H1 (cell line): ENCODE measurements at regions not wholly inside any gene's neighbourhood (a gene's known extent, or its start where the extent isn't known, plus 50 kb on each side); places are given as distances from the start of the nearest gene placed in this dataset.

Source experiments
- CTCF ChIA-PET: fragments of 300-600 bp; sonication (Branson Sonifier 250); formaldehyde crosslinking; loops from one replicate; lab custom pipeline; 2021; ENCODE audit not compliant: partially characterized antibody; lab: Charles Lee
- POLR2A ChIA-PET: fragments of 300-600 bp; sonication (Branson Sonifier 250); formaldehyde crosslinking; loops from one replicate; lab custom pipeline; 2021; ENCODE audit warnings: inconsistent platforms; ENCODE audit not compliant: partially characterized antibody; lab: Charles Lee
- DNase-seq, 2 experiments: peaks; one replicate each; pipeline versions ENCODE4 v3.0.0 to v3.0.0-alpha.2; 2010 to 2022; ENCODE audit warnings: low spot score in 2 of 2, low read depth in 1 of 2, mixed read lengths in 1 of 2
- FAIRE-seq: peaks from 2 replicates; lab custom pipeline; 2011; peaks lifted over from hg19 to GRCh38; lab: Jason Lieb, UNC
- H2AFZ ChIP-seq: 2 replicates; pipeline ENCODE4 v1.8.1; 2012; ENCODE audit warnings: low read length, inconsistent platforms
- H2AK5ac ChIP-seq: 2 replicates; pipeline ENCODE4 v1.6.1; 2013; ENCODE audit warnings: low read depth, low read length
- H2BK120ac ChIP-seq: replicated peaks from 2 replicates; pipeline ENCODE3; 2013; ENCODE audit warnings: low read depth, low read length, inconsistent platforms
- H2BK12ac ChIP-seq: 2 replicates; pipeline ENCODE4 v1.6.1; 2013; ENCODE audit warnings: low read depth, low read length
- H2BK15ac ChIP-seq: 2 replicates; pipeline ENCODE4 v1.6.1; 2013; ENCODE audit warnings: low read length
- H2BK20ac ChIP-seq: 2 replicates; pipeline ENCODE4 v1.6.1; 2013; ENCODE audit warnings: low read length
- H2BK5ac ChIP-seq: 2 replicates; pipeline ENCODE4 v1.6.1; 2013; ENCODE audit warnings: low read depth, low read length
- H3K14ac ChIP-seq: 2 replicates; pipeline ENCODE4 v1.6.1; 2013; ENCODE audit warnings: inconsistent platforms; ENCODE audit not compliant: insufficient read length
- H3K18ac ChIP-seq: 2 replicates; pipeline ENCODE4 v1.6.1; 2013; ENCODE audit warnings: low read length; ENCODE audit errors: extremely low read depth
- H3K23ac ChIP-seq: 2 replicates; pipeline ENCODE4 v1.6.1; 2013; ENCODE audit warnings: inconsistent platforms; ENCODE audit not compliant: insufficient read length
- H3K23me2 ChIP-seq: 2 replicates; pipeline ENCODE4 v1.6.1; 2013; ENCODE audit warnings: low read depth, low read length
- H3K27ac ChIP-seq: 2 replicates; pipeline ENCODE4 v1.6.1; 2011; ENCODE audit warnings: low read depth, low read length, inconsistent platforms
- H3K27me3 ChIP-seq, 4 experiments: replicated peaks in 1 of 4; 1 replicate in 1 of 4; 2 replicates in 3 of 4; pipeline versions ENCODE4 v1.6.1 to v1.8.1; 2011 to 2013; ENCODE audit warnings: low read length in 3 of 4, mild to moderate bottlenecking in 3 of 4, inconsistent platforms in 2 of 4, mixed read lengths in 2 of 4, moderate library complexity in 1 of 4; ENCODE audit not compliant: control insufficient read depth in 3 of 4, insufficient read depth in 3 of 4; ENCODE audit errors: extremely low read depth in 1 of 4
- H3K36me3 ChIP-seq, 4 experiments: 2 replicates each; pipeline versions ENCODE4 v1.6.1 to v1.8.1; 2011 to 2013; ENCODE audit warnings: mild to moderate bottlenecking in 4 of 4, low read length in 3 of 4, moderate library complexity in 2 of 4, control low read depth in 1 of 4, inconsistent platforms in 1 of 4; ENCODE audit not compliant: insufficient read depth in 4 of 4, control insufficient read depth in 2 of 4
- H3K4ac ChIP-seq: replicated peaks from 2 replicates; pipeline ENCODE3; 2013; ENCODE audit warnings: low read length, low read depth, mixed read lengths, inconsistent platforms; ENCODE audit not compliant: insufficient read length
- H3K4me1 ChIP-seq, 4 experiments: replicated peaks in 1 of 4; 1 replicate in 1 of 4; 2 replicates in 3 of 4; pipeline versions ENCODE4 v1.6.1 to v1.8.1; 2011 to 2013; ENCODE audit warnings: low read length in 3 of 4, inconsistent platforms in 2 of 4, mixed read lengths in 1 of 4; ENCODE audit not compliant: insufficient read depth in 4 of 4, control insufficient read depth in 3 of 4
- H3K4me2 ChIP-seq, 2 experiments: 2 replicates each; pipeline versions ENCODE4 v1.6.1 to v1.8.1; 2011 to 2013; ENCODE audit warnings: low read depth in 2 of 2, low read length in 2 of 2, control low read depth in 1 of 2, inconsistent platforms in 1 of 2, mild to moderate bottlenecking in 1 of 2; ENCODE audit not compliant: insufficient read depth in 1 of 2
- H3K4me3 ChIP-seq, 4 experiments: fragments of 200-600, 300-600 bp in 1 of 4; sonication (generic), shearing (Covaris generic), sonication (Bioruptor Twin) in 1 of 4; 2 replicates each; pipeline versions ENCODE4 v1.5.1 to v1.8.1; 2011 to 2016; ENCODE audit warnings: low read length in 4 of 4, low read depth in 3 of 4, control low read depth in 2 of 4, inconsistent platforms in 2 of 4, mild to moderate bottlenecking in 2 of 4, mixed read lengths in 1 of 4, moderate library complexity in 1 of 4; ENCODE audit not compliant: insufficient read depth in 2 of 4; ENCODE audit errors: extremely low read depth in 1 of 4
- H3K56ac ChIP-seq: replicated peaks from 2 replicates; pipeline ENCODE3; 2013; ENCODE audit warnings: low read depth, mild to moderate bottlenecking, mixed read lengths, low read length, inconsistent platforms; ENCODE audit not compliant: insufficient read length
- H3K79me1 ChIP-seq: 2 replicates; pipeline ENCODE4 v1.6.1; 2013; ENCODE audit warnings: low read depth, low read length, control low read depth
- H3K79me2 ChIP-seq, 2 experiments: 2 replicates each; pipeline versions ENCODE4 v1.6.1 to v1.8.1; 2012 to 2013; ENCODE audit warnings: low read length in 2 of 2, mild to moderate bottlenecking in 2 of 2, inconsistent platforms in 1 of 2; ENCODE audit not compliant: insufficient read depth in 2 of 2, control insufficient read depth in 1 of 2
- H3K9ac ChIP-seq, 4 experiments: replicated peaks in 1 of 4; 1 replicate in 1 of 4; 2 replicates in 3 of 4; pipeline versions ENCODE4 v1.6.1 to v1.8.1; 2011 to 2013; ENCODE audit warnings: low read depth in 3 of 4, low read length in 3 of 4, control low read depth in 2 of 4, mild to moderate bottlenecking in 2 of 4, moderate library complexity in 2 of 4, inconsistent platforms in 1 of 4; ENCODE audit errors: extremely low read depth in 1 of 4
- H3K9me3 ChIP-seq, 2 experiments: 2 replicates each; pipeline versions ENCODE4 v1.6.1 to v1.8.1; 2012 to 2013; ENCODE audit warnings: mild to moderate bottlenecking in 2 of 2, moderate library complexity in 2 of 2, control low read depth in 1 of 2, inconsistent platforms in 1 of 2, low read depth in 1 of 2, low read length in 1 of 2, mixed read lengths in 1 of 2; ENCODE audit not compliant: insufficient read depth in 2 of 2
- H4K20me1 ChIP-seq, 2 experiments: replicated peaks in 1 of 2; 2 replicates each; pipeline versions ENCODE3 to v1.8.1; 2011 to 2013; ENCODE audit warnings: inconsistent platforms in 2 of 2, low read length in 2 of 2, mild to moderate bottlenecking in 1 of 2; ENCODE audit not compliant: insufficient read depth in 2 of 2, control insufficient read depth in 1 of 2
- H4K5ac ChIP-seq: 2 replicates; pipeline ENCODE4 v1.6.1; 2013; ENCODE audit warnings: low read length, low read depth, mixed read lengths, inconsistent platforms; ENCODE audit not compliant: insufficient read length
- H4K8ac ChIP-seq: 2 replicates; pipeline ENCODE4 v1.8.0; 2013; ENCODE audit warnings: mild to moderate bottlenecking, moderate library complexity, low read length, inconsistent platforms; ENCODE audit not compliant: insufficient read depth; ENCODE audit errors: extremely low read depth
- H4K91ac ChIP-seq: replicated peaks from 2 replicates; pipeline ENCODE3; 2013; ENCODE audit warnings: low read length, mixed read lengths, inconsistent platforms; ENCODE audit not compliant: insufficient read length
- ATF2 ChIP-seq: IDR thresholded peaks from 2 replicates; pipeline ENCODE4 v1.6.1; 2012; ENCODE audit warnings: low read length, inconsistent platforms
- EGR1 ChIP-seq: IDR thresholded peaks from 2 replicates; pipeline ENCODE4 v1.6.1; 2011; ENCODE audit warnings: low read depth, low read length, borderline replicate concordance
- EP300 ChIP-seq, 2 experiments: IDR thresholded peaks; 1 replicate in 1 of 2; 2 replicates in 1 of 2; pipeline ENCODE4 v1.6.1; 2011 to 2012; ENCODE audit warnings: low read depth in 2 of 2, low read length in 2 of 2, mild to moderate bottlenecking in 2 of 2, borderline replicate concordance in 1 of 2, inconsistent platforms in 1 of 2, moderate library complexity in 1 of 2
- EZH2 ChIP-seq: fragments of 200-600 bp; sonication (generic); IDR thresholded peaks from 2 replicates; pipeline ENCODE4 v1.7.1; 2012; ENCODE audit warnings: low read depth, mild to moderate bottlenecking, moderate library complexity, low read length, inconsistent platforms; ENCODE audit not compliant: severe bottlenecking
- HDAC6 ChIP-seq: IDR thresholded peaks from one replicate; pipeline ENCODE4 v1.7.1; 2012; ENCODE audit warnings: low read depth, mild to moderate bottlenecking, inconsistent platforms, low read length, moderate library complexity
- KDM5A ChIP-seq: fragments of 200-600 bp; IDR thresholded peaks from 2 replicates; pipeline ENCODE4 v1.7.1; 2012; ENCODE audit warnings: mild to moderate bottlenecking, low read length, inconsistent platforms, mixed read lengths
- MAFK ChIP-seq: IDR thresholded peaks from 2 replicates; pipeline ENCODE4 v1.6.1; 2012; ENCODE audit warnings: low read depth, mild to moderate bottlenecking, improper control_type of control experiment, low read length
- MAX ChIP-seq: IDR thresholded peaks from 2 replicates; pipeline ENCODE4 v1.6.1; 2012; ENCODE audit warnings: inconsistent platforms
- SUZ12 ChIP-seq: fragments of 200-600 bp; sonication (generic); IDR thresholded peaks from 2 replicates; pipeline ENCODE4 v1.6.1; 2012; ENCODE audit warnings: mild to moderate bottlenecking, inconsistent platforms, low read length, moderate library complexity, mixed read lengths
- TEAD4 ChIP-seq: IDR thresholded peaks from 2 replicates; pipeline ENCODE4 v1.6.1; 2012; ENCODE audit warnings: low read depth, low read length, inconsistent platforms, mixed read lengths
- USF2 ChIP-seq: IDR thresholded peaks from 2 replicates; pipeline ENCODE4 v1.6.1; 2011; ENCODE audit warnings: low read length, improper control_type of control experiment
- WGBS, 2 experiments: shearing (Covaris generic) in 1 of 2; methylation state at CpG; one replicate each; pipeline versions ENCODE4 v1.1.6 to v1.1.7; 2013 to 2015; ENCODE audit warnings: low lambda C conversion rate in 2 of 2, mixed read lengths in 2 of 2, inconsistent platforms in 1 of 2, low coverage in 1 of 2, missing lambda C conversion rate in 1 of 2; ENCODE audit not compliant: insufficient replicate concordance in 2 of 2, insufficient coverage in 1 of 2, insufficient read length in 1 of 2; ENCODE audit errors: extremely low coverage in 1 of 2, missing lambda C conversion rate in 1 of 2; 5-methylcytosine and 5-hydroxymethylcytosine counted together

GRCh38 chr12:42873401-42873800, 283.9 kb upstream of the PRICKLE1 start:
- Histone ChIP-seq H2BK15ac (no peak overlapping the region), H2AK5ac (no peak overlapping the region), H2BK5ac (no peak overlapping the region), H2AFZ (no peak overlapping the region), H3K18ac (no peak overlapping the region), H3K27ac (no peak overlapping the region), H3K9ac (no peak overlapping the region), H3K23ac (no peak overlapping the region), H3K79me2 (no peaks in the 10 kb centered on the region), H3K36me3 (no peaks in the 10 kb centered on the region), H3K27me3 (no peaks in the 10 kb centered on the region), H3K4me2 (no peak overlapping the region), H3K79me1 (no peaks in the 10 kb centered on the region), H2BK20ac (no peak overlapping the region), H3K4ac (no peak overlapping the region), H3K4me1 (no peaks in the 10 kb centered on the region), H3K56ac (no peak overlapping the region), H3K4me3 (no peak overlapping the region), H4K91ac (no peak overlapping the region), H3K23me2 (no peaks in the 10 kb centered on the region), H3K14ac (no peak overlapping the region), H4K5ac (no peak overlapping the region), H2BK12ac (no peak overlapping the region), H2BK120ac (no peak overlapping the region), H4K20me1 (no peaks in the 10 kb centered on the region), H4K8ac (no peak overlapping the region), H3K9me3 (no peaks in the 10 kb centered on the region)
- CTCF ChIA-PET, result interaction anchor here (0.8 to 1.4 kb wide), 3 partner anchors 8 to 15 kb away, joined by 4 to 6 read pairs (median 5); no protein-coding TSS in a partner anchor
- POLR2A ChIA-PET, result no interaction called here
- DNase-seq (no peak), FAIRE-seq (no peak)
- 84% methylated on average over 5 of the region's 5 CpGs; no CpG with 5 or more reads in 1 of the 2 experiments for WGBS, 2 experiments
- TF ChIP-seq ATF2 (no peak), KDM5A (no peak), EZH2 (no peak), MAX (no peak), HDAC6 (no peak), EP300 (IDR thresholded peaks at IDR 0.05; ENCODE audit: borderline replicate concordance in 1 of 2, low read depth in 2 of 2, low read length in 2 of 2) (no peak), SUZ12 (no peak), EGR1 (no peak), USF2 (no peak), MAFK (no peak), TEAD4 (no peak)
